Panc1 (cell line): ENCODE measurements at regions not wholly inside any gene's neighbourhood (a gene's known extent, or its start where the extent isn't known, plus 50 kb on each side); places are given as distances from the start of the nearest gene placed in this dataset.

Source experiments
- ATAC-seq: fragments of 200-7000 bp; cut with Tn5 transposase; 2 replicates; pipeline ENCODE4 v1.9.1; 2020; ENCODE audit warnings: mild to moderate bottlenecking, moderate library complexity
- BruUV-seq: library from RNA; stranded (reverse); fragments of 400-500 nt; replicated peaks from 2 replicates; lab custom pipeline; 2021; lab: Mats Ljungman, UMichigan
- CTCF ChIA-PET: fragments of 300-600 bp; sonication (Branson Sonifier 250); formaldehyde crosslinking; loops from one replicate; lab custom pipeline; 2022; ENCODE audit warnings: antibody characterized with exemption; lab: Charles Lee
- POLR2A ChIA-PET: fragments of 300-600 bp; sonication (Branson Sonifier 250); formaldehyde crosslinking; loops from one replicate; lab custom pipeline; 2022; ENCODE audit warnings: antibody characterized with exemption; lab: Charles Lee
- DNase-seq: peaks from one replicate; pipeline ENCODE4 v3.0.0-alpha.2; 2010; ENCODE audit warnings: low read depth, low spot score
- H3K27ac ChIP-seq: 2 replicates; pipeline ENCODE4 v1.5.1; 2011; ENCODE audit warnings: mild to moderate bottlenecking, low read length, inconsistent platforms
- H3K27me3 ChIP-seq: fragments of 200-500 bp; sonication (Bioruptor generic); 2 replicates; pipeline ENCODE4 v1.6.0; 2014; ENCODE audit warnings: low read length, inconsistent platforms; ENCODE audit not compliant: control insufficient read depth, insufficient read depth
- H3K36me3 ChIP-seq: fragments of 200-500 bp; sonication (Bioruptor generic); 2 replicates; pipeline ENCODE4 v1.5.1; 2014; ENCODE audit warnings: inconsistent platforms, mild to moderate bottlenecking, low read length, moderate library complexity; ENCODE audit not compliant: control insufficient read depth, insufficient read depth
- H3K4me1 ChIP-seq: 2 replicates; pipeline ENCODE4 v1.5.1; 2011; ENCODE audit warnings: inconsistent platforms, mild to moderate bottlenecking, low read length, moderate library complexity; ENCODE audit not compliant: control insufficient read depth, insufficient read depth
- H3K4me3 ChIP-seq, 2 experiments: 2 replicates each; pipeline ENCODE4 v1.5.1; 2011 to 2012; ENCODE audit warnings: low read depth in 2 of 2, low read length in 2 of 2, mild to moderate bottlenecking in 2 of 2, inconsistent platforms in 1 of 2, moderate library complexity in 1 of 2
- H3K9me3 ChIP-seq: fragments of 200-500 bp; sonication (Bioruptor generic); 2 replicates; pipeline ENCODE4 v1.5.1; 2014; ENCODE audit warnings: low read depth, mild to moderate bottlenecking, inconsistent platforms, low read length, moderate library complexity; ENCODE audit not compliant: control insufficient read depth, insufficient read depth
- POLR2AphosphoS5 ChIP-seq: IDR thresholded peaks from 2 replicates; pipeline ENCODE4 v1.6.1; 2012; ENCODE audit warnings: mild to moderate bottlenecking, low read depth, low read length, moderate library complexity
- SIN3A ChIP-seq: IDR thresholded peaks from 2 replicates; pipeline ENCODE4 v1.6.1; 2012; ENCODE audit warnings: low read depth, mild to moderate bottlenecking, low read length, moderate library complexity, borderline replicate concordance; ENCODE audit not compliant: insufficient read depth
- TCF7L2 ChIP-seq: IDR thresholded peaks from 2 replicates; pipeline ENCODE4 v1.6.1; 2011; ENCODE audit warnings: mild to moderate bottlenecking, low read depth, low read length, inconsistent platforms
- in situ Hi-C: cut with HindIII; loops from 2 replicates; pipeline ENCODE4 v1.10.0; 2016; ENCODE audit warnings: low sequenced_read_pairs, low pct_unique_long_range_greater_than_20kb
- intact Hi-C: fragments of 100-400 bp; cut with micrococcal nuclease; formaldehyde crosslinking; loops from one replicate; pipeline ENCODE4 v1.10.0; 2022; ENCODE audit not compliant: unreplicated experiment
- TF ChIP-seq, protein P1 (sequence below), 2 experiments: IDR thresholded peaks; 2 replicates each; pipeline ENCODE4 v1.6.1; 2011 to 2012; ENCODE audit warnings: low read depth in 2 of 2, control low read depth in 1 of 2, low read length in 1 of 2, mild to moderate bottlenecking in 1 of 2, moderate library complexity in 1 of 2; ENCODE audit not compliant: insufficient read depth in 1 of 2
- TF ChIP-seq, protein P2 (sequence below): fragments of 450-650 bp; IDR thresholded peaks from 2 replicates; pipeline ENCODE4 v1.5.1; 2017; ENCODE audit warnings: mild to moderate bottlenecking

DNA sequence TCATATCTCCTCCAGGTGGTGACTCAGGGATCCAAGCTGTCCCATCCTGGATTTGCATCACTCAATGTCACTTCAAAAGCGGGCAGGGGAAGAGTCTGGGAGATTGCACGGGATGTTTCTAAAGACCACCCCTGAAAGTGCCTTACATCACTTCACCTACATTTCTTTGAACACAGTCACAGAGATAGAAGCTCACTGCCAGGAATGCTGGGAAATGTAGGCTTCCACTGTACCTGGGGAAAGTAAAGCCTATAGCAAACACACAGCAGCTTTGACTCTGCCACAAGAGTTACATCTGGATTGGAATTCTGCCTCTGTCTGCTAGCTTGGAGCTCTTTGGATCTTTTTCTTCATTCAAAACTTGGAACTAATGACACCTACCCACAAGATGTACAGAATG, 300.9 kb downstream of the WDR11 start:
- Histone ChIP-seq H3K36me3 (no peaks in the 10 kb centered on the region), H3K27me3 (peaks cover 2% of the 10 kb centered on the region; the same call in 1 of the 2 replicates), H3K9me3 (no peaks in the 10 kb centered on the region), H3K4me1 (no peaks in the 10 kb centered on the region), H3K27ac (no peak overlapping the region), H3K4me3 (no peak overlapping the region)
- intact Hi-C loops, result no loop called here
- no peak for ATAC-seq
- in situ Hi-C loops, result no loop called here
- DNase-seq, result no peak
- ChIA-PET CTCF (no interaction called here), POLR2A (no interaction called here)
- no TSS peak for BruUV-seq
- TF ChIP-seq POLR2AphosphoS5 (no peak), SIN3A (no peak), TCF7L2 (no peak)
- TF ChIP-seq, protein P1, sequence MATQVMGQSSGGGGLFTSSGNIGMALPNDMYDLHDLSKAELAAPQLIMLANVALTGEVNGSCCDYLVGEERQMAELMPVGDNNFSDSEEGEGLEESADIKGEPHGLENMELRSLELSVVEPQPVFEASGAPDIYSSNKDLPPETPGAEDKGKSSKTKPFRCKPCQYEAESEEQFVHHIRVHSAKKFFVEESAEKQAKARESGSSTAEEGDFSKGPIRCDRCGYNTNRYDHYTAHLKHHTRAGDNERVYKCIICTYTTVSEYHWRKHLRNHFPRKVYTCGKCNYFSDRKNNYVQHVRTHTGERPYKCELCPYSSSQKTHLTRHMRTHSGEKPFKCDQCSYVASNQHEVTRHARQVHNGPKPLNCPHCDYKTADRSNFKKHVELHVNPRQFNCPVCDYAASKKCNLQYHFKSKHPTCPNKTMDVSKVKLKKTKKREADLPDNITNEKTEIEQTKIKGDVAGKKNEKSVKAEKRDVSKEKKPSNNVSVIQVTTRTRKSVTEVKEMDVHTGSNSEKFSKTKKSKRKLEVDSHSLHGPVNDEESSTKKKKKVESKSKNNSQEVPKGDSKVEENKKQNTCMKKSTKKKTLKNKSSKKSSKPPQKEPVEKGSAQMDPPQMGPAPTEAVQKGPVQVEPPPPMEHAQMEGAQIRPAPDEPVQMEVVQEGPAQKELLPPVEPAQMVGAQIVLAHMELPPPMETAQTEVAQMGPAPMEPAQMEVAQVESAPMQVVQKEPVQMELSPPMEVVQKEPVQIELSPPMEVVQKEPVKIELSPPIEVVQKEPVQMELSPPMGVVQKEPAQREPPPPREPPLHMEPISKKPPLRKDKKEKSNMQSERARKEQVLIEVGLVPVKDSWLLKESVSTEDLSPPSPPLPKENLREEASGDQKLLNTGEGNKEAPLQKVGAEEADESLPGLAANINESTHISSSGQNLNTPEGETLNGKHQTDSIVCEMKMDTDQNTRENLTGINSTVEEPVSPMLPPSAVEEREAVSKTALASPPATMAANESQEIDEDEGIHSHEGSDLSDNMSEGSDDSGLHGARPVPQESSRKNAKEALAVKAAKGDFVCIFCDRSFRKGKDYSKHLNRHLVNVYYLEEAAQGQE (IDR thresholded peaks at IDR 0.05; ENCODE audit: insufficient read depth in 1 of 2, low read depth in 2 of 2, low read length in 1 of 2), result no peak
- TF ChIP-seq, protein P2, sequence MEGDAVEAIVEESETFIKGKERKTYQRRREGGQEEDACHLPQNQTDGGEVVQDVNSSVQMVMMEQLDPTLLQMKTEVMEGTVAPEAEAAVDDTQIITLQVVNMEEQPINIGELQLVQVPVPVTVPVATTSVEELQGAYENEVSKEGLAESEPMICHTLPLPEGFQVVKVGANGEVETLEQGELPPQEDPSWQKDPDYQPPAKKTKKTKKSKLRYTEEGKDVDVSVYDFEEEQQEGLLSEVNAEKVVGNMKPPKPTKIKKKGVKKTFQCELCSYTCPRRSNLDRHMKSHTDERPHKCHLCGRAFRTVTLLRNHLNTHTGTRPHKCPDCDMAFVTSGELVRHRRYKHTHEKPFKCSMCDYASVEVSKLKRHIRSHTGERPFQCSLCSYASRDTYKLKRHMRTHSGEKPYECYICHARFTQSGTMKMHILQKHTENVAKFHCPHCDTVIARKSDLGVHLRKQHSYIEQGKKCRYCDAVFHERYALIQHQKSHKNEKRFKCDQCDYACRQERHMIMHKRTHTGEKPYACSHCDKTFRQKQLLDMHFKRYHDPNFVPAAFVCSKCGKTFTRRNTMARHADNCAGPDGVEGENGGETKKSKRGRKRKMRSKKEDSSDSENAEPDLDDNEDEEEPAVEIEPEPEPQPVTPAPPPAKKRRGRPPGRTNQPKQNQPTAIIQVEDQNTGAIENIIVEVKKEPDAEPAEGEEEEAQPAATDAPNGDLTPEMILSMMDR, result no peak

DNA sequence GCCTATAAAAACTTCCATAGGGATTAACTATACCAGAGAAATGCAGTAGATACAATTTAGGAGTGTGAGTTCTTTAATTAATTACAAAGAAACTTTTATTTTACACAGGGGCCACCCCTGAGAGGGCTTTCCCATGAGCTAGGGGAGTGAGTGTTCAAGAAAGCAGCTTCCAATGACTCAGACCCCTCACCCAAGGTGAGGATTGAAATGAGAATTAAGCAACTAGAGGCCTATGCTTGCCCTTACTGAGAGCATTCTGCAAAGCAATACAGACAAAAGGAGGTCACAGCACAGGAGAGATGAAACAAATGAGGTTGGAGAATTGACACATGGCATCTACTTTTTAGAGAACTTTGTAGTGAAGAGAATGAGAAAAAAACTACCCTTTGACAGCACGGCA, 301.8 kb downstream of the WDR11 start:
- intact Hi-C loops, result no loop called here
- Histone ChIP-seq H3K9me3 (no peaks in the 10 kb centered on the region), H3K4me3 (no peak overlapping the region), H3K27ac (no peak overlapping the region), H3K27me3 (peaks cover 2% of the 10 kb centered on the region; the same call in 1 of the 2 replicates), H3K36me3 (no peaks in the 10 kb centered on the region), H3K4me1 (no peaks in the 10 kb centered on the region)
- ChIA-PET POLR2A (interaction anchor here (0.6 kb wide), 1 partner anchor 28 kb away, joined by 9 read pairs; no protein-coding TSS in a partner anchor), CTCF (interaction anchor here (0.9 kb wide), 1 partner anchor 68 kb away, joined by 3 read pairs; no protein-coding TSS in a partner anchor)
- no TSS peak for BruUV-seq
- no peak for DNase-seq
- in situ Hi-C loops, result no loop called here
- ATAC-seq, result no peak
- TF ChIP-seq, protein P1 (IDR thresholded peaks at IDR 0.05; ENCODE audit: insufficient read depth in 1 of 2, low read depth in 2 of 2, low read length in 1 of 2), result no peak
- TF ChIP-seq POLR2AphosphoS5 (no peak), SIN3A (no peak), TCF7L2 (no peak)
- TF ChIP-seq, protein P2, result no peak
